HEK293 (cell line): ENCODE measurements at regions not wholly inside any gene's neighbourhood (a gene's known extent, or its start where the extent isn't known, plus 50 kb on each side); places are given as distances from the start of the nearest gene placed in this dataset.

Source experiments
- ZBTB8A ChIP-seq: fragments of 450-650 bp; formaldehyde crosslinking; IDR thresholded peaks from 2 replicates; pipeline ENCODE4 v1.5.1; 2016; ENCODE audit warnings: missing biosample characterization, missing genetic modification characterization
- ZNF148 ChIP-seq: fragments of 450-650 bp; formaldehyde crosslinking; IDR thresholded peaks from 2 replicates; pipeline ENCODE4 v1.5.0; 2017; ENCODE audit warnings: missing biosample characterization, missing genetic modification characterization, borderline replicate concordance
- ZNF558 ChIP-seq: fragments of 450-650 bp; formaldehyde crosslinking; IDR thresholded peaks from 2 replicates; pipeline ENCODE4 v1.5.1; 2016; ENCODE audit warnings: missing biosample characterization, missing genetic modification characterization
- ZNF561 ChIP-seq: fragments of 450-650 bp; IDR thresholded peaks from 2 replicates; pipeline ENCODE4 v1.5.1; 2018; ENCODE audit warnings: missing biosample characterization, missing genetic modification characterization, borderline replicate concordance

DNA sequence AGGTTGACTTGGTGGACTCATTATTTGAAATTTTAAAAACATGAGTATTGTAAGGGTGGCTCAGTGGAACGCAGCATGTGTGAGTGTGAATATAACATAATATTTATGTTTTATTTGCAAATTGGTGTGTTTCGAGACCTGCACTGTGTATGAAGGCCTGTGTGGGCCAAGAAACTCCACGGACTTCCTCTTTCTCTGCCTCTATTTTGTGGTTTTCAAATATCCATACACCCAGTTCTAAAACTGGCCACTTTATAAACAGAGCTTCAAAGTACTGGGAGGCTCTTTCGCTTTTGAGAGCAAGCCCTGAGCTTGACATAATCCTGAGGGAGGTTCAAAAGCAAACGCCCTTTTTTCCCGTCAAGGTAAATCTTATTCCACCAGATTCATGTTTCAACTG is 187.7 kb downstream of the GPAT3 start:
- no peak for TF ChIP-seq ZNF148 (tag by site-specific recombination)
- TF ChIP-seq ZBTB8A = no peak
- TF ChIP-seq ZNF558 (tag by site-specific recombination) = no peak
- TF ChIP-seq ZNF561 (tag by site-specific recombination) = no peak
